Activated CD4-positive, alpha-beta T cell treated with anti-CD3 and anti-CD28 coated beads, Interleukin-2, amount 10 ng/mL, durations not matched to agents 24 days and 14 days (primary cell): ENCODE measurements at regions not wholly inside any gene's neighbourhood (a gene's known extent, or its start where the extent isn't known, plus 50 kb on each side); places are given as distances from the start of the nearest gene placed in this dataset.

Source experiments
- DNase-seq: peaks from one replicate; pipeline ENCODE4 v3.0.0; 2022
- H3K27ac Mint-ChIP-seq: one replicate; pipeline ENCODE4 v1.8.0; 2022; ENCODE audit warnings: mild to moderate bottlenecking, mixed read lengths
- H3K27me3 Mint-ChIP-seq: one replicate; pipeline ENCODE4 v1.8.0; 2022; ENCODE audit warnings: mixed read lengths
- H3K36me3 Mint-ChIP-seq: one replicate; pipeline ENCODE4 v1.8.0; 2022; ENCODE audit warnings: low read depth, mild to moderate bottlenecking, mixed read lengths
- H3K4me1 Mint-ChIP-seq: one replicate; pipeline ENCODE4 v1.8.0; 2021; ENCODE audit warnings: mixed read lengths
- H3K4me3 Mint-ChIP-seq: one replicate; pipeline ENCODE4 v1.8.0; 2022; ENCODE audit warnings: mild to moderate bottlenecking, moderate library complexity, mixed read lengths
- H3K9me3 Mint-ChIP-seq: one replicate; pipeline ENCODE4 v1.8.0; 2021; ENCODE audit warnings: mixed read lengths
- intact Hi-C: fragments of 100-400 bp; cut with micrococcal nuclease; formaldehyde crosslinking; loops from one replicate; pipeline ENCODE4 v1.15.1; 2023

GRCh38 chr14:38526826-38527501 is 271.1 kb upstream of the CLEC14A start:
- no peak overlapping the region for H3K4me3 Mint-ChIP-seq
- no peaks in the 10 kb centered on the region for H3K9me3 Mint-ChIP-seq
- H3K27ac Mint-ChIP-seq = no peak overlapping the region
- no peak for DNase-seq
- no peaks in the 10 kb centered on the region for H3K36me3 Mint-ChIP-seq
- no peaks in the 10 kb centered on the region for H3K27me3 Mint-ChIP-seq
- H3K4me1 Mint-ChIP-seq = no peaks in the 10 kb centered on the region
- intact Hi-C loops = no loop called here

- no peaks in the 10 kb centered on the region for H3K9me3 Mint-ChIP-seq
- no peaks in the 10 kb centered on the region for H3K27me3 Mint-ChIP-seq
- DNase-seq = no peak
- no peaks in the 10 kb centered on the region for H3K4me1 Mint-ChIP-seq
- H3K4me3 Mint-ChIP-seq = no peak overlapping the region
- intact Hi-C loops = no loop called here
- H3K36me3 Mint-ChIP-seq = no peaks in the 10 kb centered on the region
- no peak overlapping the region for H3K27ac Mint-ChIP-seq
These were observed 269.0 kb upstream of the CLEC14A start for GRCh38 chr14:38524636-38525509.

- Mint-ChIP-seq H3K4me3 (no peak overlapping the region), H3K27me3 (no peaks in the 10 kb centered on the region), H3K27ac (no peak overlapping the region), H3K4me1 (no peaks in the 10 kb centered on the region), H3K36me3 (no peaks in the 10 kb centered on the region), H3K9me3 (peaks cover 4% of the 10 kb centered on the region)
- intact Hi-C loops = no loop called here
- DNase-seq = no peak
These were observed 266.8 kb upstream of the CLEC14A start for GRCh38 chr14:38522724-38523123.

GRCh38 chr14:38521591-38521990 is 265.7 kb upstream of the CLEC14A start:
- H3K4me3 Mint-ChIP-seq = no peak overlapping the region
- DNase-seq = no peak
- H3K4me1 Mint-ChIP-seq = no peaks in the 10 kb centered on the region
- no peaks in the 10 kb centered on the region for H3K27me3 Mint-ChIP-seq
- no peaks in the 10 kb centered on the region for H3K36me3 Mint-ChIP-seq
- intact Hi-C loops = no loop called here
- H3K27ac Mint-ChIP-seq = no peak overlapping the region
- peaks cover 4% of the 10 kb centered on the region for H3K9me3 Mint-ChIP-seq

- Mint-ChIP-seq H3K27me3 (no peaks in the 10 kb centered on the region), H3K36me3 (no peaks in the 10 kb centered on the region), H3K9me3 (peaks cover 4% of the 10 kb centered on the region), H3K4me3 (no peak overlapping the region), H3K4me1 (no peaks in the 10 kb centered on the region), H3K27ac (no peak overlapping the region)
- DNase-seq = no peak
- intact Hi-C loops = no loop called here
These were observed 261.5 kb upstream of the CLEC14A start for GRCh38 chr14:38517426-38517825.

GRCh38 chr14:38512236-38512635 is 256.3 kb upstream of the CLEC14A start:
- Mint-ChIP-seq H3K9me3 (no peaks in the 10 kb centered on the region), H3K27me3 (no peaks in the 10 kb centered on the region), H3K4me1 (no peaks in the 10 kb centered on the region), H3K27ac (no peak overlapping the region), H3K4me3 (no peak overlapping the region), H3K36me3 (no peaks in the 10 kb centered on the region)
- intact Hi-C loops = no loop called here
- no peak for DNase-seq

GRCh38 chr14:38507299-38507698 is 251.4 kb upstream of the CLEC14A start:
- no peak overlapping the region for H3K4me3 Mint-ChIP-seq
- no peaks in the 10 kb centered on the region for H3K9me3 Mint-ChIP-seq
- intact Hi-C loops = no loop called here
- DNase-seq = no peak
- H3K27me3 Mint-ChIP-seq = no peaks in the 10 kb centered on the region
- H3K36me3 Mint-ChIP-seq = no peaks in the 10 kb centered on the region
- H3K27ac Mint-ChIP-seq = no peak overlapping the region
- no peaks in the 10 kb centered on the region for H3K4me1 Mint-ChIP-seq

GRCh38 chr14:38505973-38506249 is 250.0 kb upstream of the CLEC14A start:
- Mint-ChIP-seq H3K4me3 (no peak overlapping the region), H3K27ac (no peak overlapping the region), H3K27me3 (no peaks in the 10 kb centered on the region), H3K36me3 (no peaks in the 10 kb centered on the region), H3K4me1 (no peaks in the 10 kb centered on the region), H3K9me3 (no peaks in the 10 kb centered on the region)
- intact Hi-C loops = no loop called here
- no peak for DNase-seq

GRCh38 chr14:38505221-38505972 is 249.5 kb upstream of the CLEC14A start:
- H3K27me3 Mint-ChIP-seq = no peaks in the 10 kb centered on the region
- H3K4me3 Mint-ChIP-seq = no peak overlapping the region
- no peak for DNase-seq
- H3K4me1 Mint-ChIP-seq = no peaks in the 10 kb centered on the region
- no peaks in the 10 kb centered on the region for H3K36me3 Mint-ChIP-seq
- intact Hi-C loops = no loop called here
- H3K27ac Mint-ChIP-seq = no peak overlapping the region
- no peaks in the 10 kb centered on the region for H3K9me3 Mint-ChIP-seq

GRCh38 chr14:38504175-38504574 is 248.3 kb upstream of the CLEC14A start:
- Mint-ChIP-seq H3K27me3 (no peaks in the 10 kb centered on the region), H3K4me3 (no peak overlapping the region), H3K9me3 (no peaks in the 10 kb centered on the region), H3K4me1 (no peaks in the 10 kb centered on the region), H3K27ac (no peak overlapping the region), H3K36me3 (no peaks in the 10 kb centered on the region)
- intact Hi-C loops = no loop called here
- no peak for DNase-seq

GRCh38 chr14:38502239-38502638 is 246.3 kb upstream of the CLEC14A start:
- H3K36me3 Mint-ChIP-seq = no peaks in the 10 kb centered on the region
- H3K4me3 Mint-ChIP-seq = no peak overlapping the region
- no peaks in the 10 kb centered on the region for H3K4me1 Mint-ChIP-seq
- intact Hi-C loops = no loop called here
- no peaks in the 10 kb centered on the region for H3K9me3 Mint-ChIP-seq
- no peak overlapping the region for H3K27ac Mint-ChIP-seq
- no peak for DNase-seq
- no peaks in the 10 kb centered on the region for H3K27me3 Mint-ChIP-seq

GRCh38 chr14:38500125-38500524 is 244.2 kb upstream of the CLEC14A start:
- Mint-ChIP-seq H3K27me3 (no peaks in the 10 kb centered on the region), H3K9me3 (no peaks in the 10 kb centered on the region), H3K4me1 (no peaks in the 10 kb centered on the region), H3K27ac (no peak overlapping the region), H3K36me3 (no peaks in the 10 kb centered on the region), H3K4me3 (no peak overlapping the region)
- intact Hi-C loops = no loop called here
- no peak for DNase-seq

GRCh38 chr14:38496092-38496491 is 240.2 kb upstream of the CLEC14A start:
- Mint-ChIP-seq H3K9me3 (peaks cover 4% of the 10 kb centered on the region), H3K27me3 (no peaks in the 10 kb centered on the region), H3K27ac (no peak overlapping the region), H3K36me3 (no peaks in the 10 kb centered on the region), H3K4me1 (no peaks in the 10 kb centered on the region), H3K4me3 (no peak overlapping the region)
- DNase-seq = no peak
- intact Hi-C loops = no loop called here

GRCh38 chr14:38490273-38490672 is 234.4 kb upstream of the CLEC14A start:
- no peak overlapping the region for H3K27ac Mint-ChIP-seq
- H3K36me3 Mint-ChIP-seq = no peaks in the 10 kb centered on the region
- peaks cover 4% of the 10 kb centered on the region for H3K9me3 Mint-ChIP-seq
- no peak overlapping the region for H3K4me3 Mint-ChIP-seq
- H3K27me3 Mint-ChIP-seq = no peaks in the 10 kb centered on the region
- intact Hi-C loops = no loop called here
- no peaks in the 10 kb centered on the region for H3K4me1 Mint-ChIP-seq
- no peak for DNase-seq
